ENCODE measurements at regions not wholly inside any gene's neighbourhood (a gene's known extent, or its start where the extent isn't known, plus 50 kb on each side); places are given as distances from the start of the nearest gene placed in this dataset.

DNA sequence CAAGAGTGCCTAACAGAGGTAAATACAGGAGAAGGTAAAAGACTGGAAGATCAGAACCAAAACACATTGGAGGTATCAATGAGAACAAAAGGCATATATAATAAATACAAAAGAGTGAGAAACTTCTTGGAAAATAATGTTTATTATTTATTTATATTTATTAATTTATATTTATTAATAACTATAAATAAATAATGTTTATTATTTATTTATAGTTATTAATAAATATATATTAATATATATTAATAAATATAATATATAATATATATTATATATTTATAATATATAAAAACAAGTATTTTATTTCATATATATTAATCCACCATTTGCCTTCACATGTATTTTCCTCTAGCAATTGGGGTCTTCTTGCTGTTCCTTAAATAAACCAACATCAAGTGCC is 391.9 kb downstream of the GPATCH2 start:
- TF ChIP-seq, protein P1, sequence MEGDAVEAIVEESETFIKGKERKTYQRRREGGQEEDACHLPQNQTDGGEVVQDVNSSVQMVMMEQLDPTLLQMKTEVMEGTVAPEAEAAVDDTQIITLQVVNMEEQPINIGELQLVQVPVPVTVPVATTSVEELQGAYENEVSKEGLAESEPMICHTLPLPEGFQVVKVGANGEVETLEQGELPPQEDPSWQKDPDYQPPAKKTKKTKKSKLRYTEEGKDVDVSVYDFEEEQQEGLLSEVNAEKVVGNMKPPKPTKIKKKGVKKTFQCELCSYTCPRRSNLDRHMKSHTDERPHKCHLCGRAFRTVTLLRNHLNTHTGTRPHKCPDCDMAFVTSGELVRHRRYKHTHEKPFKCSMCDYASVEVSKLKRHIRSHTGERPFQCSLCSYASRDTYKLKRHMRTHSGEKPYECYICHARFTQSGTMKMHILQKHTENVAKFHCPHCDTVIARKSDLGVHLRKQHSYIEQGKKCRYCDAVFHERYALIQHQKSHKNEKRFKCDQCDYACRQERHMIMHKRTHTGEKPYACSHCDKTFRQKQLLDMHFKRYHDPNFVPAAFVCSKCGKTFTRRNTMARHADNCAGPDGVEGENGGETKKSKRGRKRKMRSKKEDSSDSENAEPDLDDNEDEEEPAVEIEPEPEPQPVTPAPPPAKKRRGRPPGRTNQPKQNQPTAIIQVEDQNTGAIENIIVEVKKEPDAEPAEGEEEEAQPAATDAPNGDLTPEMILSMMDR (conservative IDR thresholded peaks at IDR 0.05; ENCODE audit: low read length): no peak
- no peak for TF ChIP-seq EZH2phosphoT487 (IDR thresholded peaks at IDR 0.05; ENCODE audit: borderline replicate concordance)

Measured in Loucy (cell line).